ENCODE measurements at regions not wholly inside any gene's neighbourhood (a gene's known extent, or its start where the extent isn't known, plus 50 kb on each side); places are given as distances from the start of the nearest gene placed in this dataset.
"Not testable (repeated sequence)": the region's sequence is repeated elsewhere in the genome, so short reads cannot be mapped to it uniquely, and the experiment has no call there.

DNA sequence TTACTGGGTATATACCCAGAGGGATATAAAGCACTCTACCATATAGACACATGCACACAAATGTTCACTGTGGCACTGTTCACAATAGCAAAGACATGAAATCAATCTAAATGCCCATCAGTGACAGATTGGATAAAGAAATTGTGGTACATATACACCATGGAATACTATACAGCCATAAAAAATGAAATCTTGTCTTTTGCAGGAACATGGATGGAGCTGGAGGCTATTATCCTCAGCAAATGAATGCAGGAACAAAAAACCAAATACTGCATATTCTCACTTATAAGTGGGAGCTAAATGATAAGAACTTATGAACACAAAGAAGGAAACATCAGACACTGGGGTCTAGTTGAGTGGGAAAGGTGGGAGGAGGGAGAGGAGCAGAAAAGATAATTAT lies 200.1 kb downstream of the LRRN1 start:
- TF ChIP-seq, protein P1, sequence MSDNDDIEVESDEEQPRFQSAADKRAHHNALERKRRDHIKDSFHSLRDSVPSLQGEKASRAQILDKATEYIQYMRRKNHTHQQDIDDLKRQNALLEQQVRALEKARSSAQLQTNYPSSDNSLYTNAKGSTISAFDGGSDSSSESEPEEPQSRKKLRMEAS (IDR thresholded peaks at IDR 0.05; ENCODE audit: low read depth), result not testable (repeated sequence)
- TF ChIP-seq, protein P2, sequence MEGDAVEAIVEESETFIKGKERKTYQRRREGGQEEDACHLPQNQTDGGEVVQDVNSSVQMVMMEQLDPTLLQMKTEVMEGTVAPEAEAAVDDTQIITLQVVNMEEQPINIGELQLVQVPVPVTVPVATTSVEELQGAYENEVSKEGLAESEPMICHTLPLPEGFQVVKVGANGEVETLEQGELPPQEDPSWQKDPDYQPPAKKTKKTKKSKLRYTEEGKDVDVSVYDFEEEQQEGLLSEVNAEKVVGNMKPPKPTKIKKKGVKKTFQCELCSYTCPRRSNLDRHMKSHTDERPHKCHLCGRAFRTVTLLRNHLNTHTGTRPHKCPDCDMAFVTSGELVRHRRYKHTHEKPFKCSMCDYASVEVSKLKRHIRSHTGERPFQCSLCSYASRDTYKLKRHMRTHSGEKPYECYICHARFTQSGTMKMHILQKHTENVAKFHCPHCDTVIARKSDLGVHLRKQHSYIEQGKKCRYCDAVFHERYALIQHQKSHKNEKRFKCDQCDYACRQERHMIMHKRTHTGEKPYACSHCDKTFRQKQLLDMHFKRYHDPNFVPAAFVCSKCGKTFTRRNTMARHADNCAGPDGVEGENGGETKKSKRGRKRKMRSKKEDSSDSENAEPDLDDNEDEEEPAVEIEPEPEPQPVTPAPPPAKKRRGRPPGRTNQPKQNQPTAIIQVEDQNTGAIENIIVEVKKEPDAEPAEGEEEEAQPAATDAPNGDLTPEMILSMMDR (IDR thresholded peaks at IDR 0.05), result not testable (repeated sequence)
- not testable (repeated sequence) for TF ChIP-seq RAD21 (IDR thresholded peaks at IDR 0.05; ENCODE audit: low read length); POLR2AphosphoS5 (IDR thresholded peaks at IDR 0.05; ENCODE audit: low read depth, low read length)
